ENCODE measurements at regions not wholly inside any gene's neighbourhood (a gene's known extent, or its start where the extent isn't known, plus 50 kb on each side); places are given as distances from the start of the nearest gene placed in this dataset.

GRCh38 chr15:35606450-35606779, 60.5 kb upstream of the DPH6 start:
- no peak for TF ChIP-seq CTCF (IDR thresholded peaks at IDR 0.05)
- TF ChIP-seq POLR2A (IDR thresholded peaks at IDR 0.05), result no peak

Measured in lower leg skin (tissue), 3 donors.